Stimulated activated CD4-positive, alpha-beta T cell treated with anti-CD3 and anti-CD28 coated beads, Interleukin-12 subunit alpha, Interleukin-12 subunit beta, amount 100 ng/mL, for 4 hours (primary cell): ENCODE measurements at regions not wholly inside any gene's neighbourhood (a gene's known extent, or its start where the extent isn't known, plus 50 kb on each side); places are given as distances from the start of the nearest gene placed in this dataset.
"Not testable (repeated sequence)": the region's sequence is repeated elsewhere in the genome, so short reads cannot be mapped to it uniquely, and the experiment has no call there.

Experiments used
- DNase-seq: peaks from one replicate; pipeline ENCODE4 v3.0.0-alpha.2; 2020

- no peak for DNase-seq
Measured at GRCh38 chr10:3325954-3326750, 153.6 kb upstream of the PITRM1 start.

DNA sequence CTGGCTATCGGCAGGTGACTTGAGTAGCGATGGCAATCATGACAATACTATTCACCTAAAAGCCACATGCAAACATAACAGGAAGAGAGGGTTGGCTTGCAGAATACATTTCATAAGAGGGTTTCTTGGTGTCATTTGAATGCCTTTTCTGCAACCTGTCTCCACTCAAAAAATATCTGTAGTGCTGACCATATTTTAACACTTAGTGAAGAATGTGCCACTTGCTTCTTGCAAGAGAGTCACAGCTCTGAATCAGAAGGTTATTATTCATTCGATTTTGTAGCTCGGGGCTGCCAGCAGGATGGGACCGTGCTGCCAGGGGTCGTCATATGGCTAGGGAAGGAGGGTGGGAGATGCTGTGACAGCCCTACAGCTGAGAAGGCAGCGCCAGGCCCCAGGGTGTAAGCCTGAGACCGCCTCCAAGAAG lies 152.0 kb upstream of the PITRM1 start:
- DNase-seq = no peak

DNA sequence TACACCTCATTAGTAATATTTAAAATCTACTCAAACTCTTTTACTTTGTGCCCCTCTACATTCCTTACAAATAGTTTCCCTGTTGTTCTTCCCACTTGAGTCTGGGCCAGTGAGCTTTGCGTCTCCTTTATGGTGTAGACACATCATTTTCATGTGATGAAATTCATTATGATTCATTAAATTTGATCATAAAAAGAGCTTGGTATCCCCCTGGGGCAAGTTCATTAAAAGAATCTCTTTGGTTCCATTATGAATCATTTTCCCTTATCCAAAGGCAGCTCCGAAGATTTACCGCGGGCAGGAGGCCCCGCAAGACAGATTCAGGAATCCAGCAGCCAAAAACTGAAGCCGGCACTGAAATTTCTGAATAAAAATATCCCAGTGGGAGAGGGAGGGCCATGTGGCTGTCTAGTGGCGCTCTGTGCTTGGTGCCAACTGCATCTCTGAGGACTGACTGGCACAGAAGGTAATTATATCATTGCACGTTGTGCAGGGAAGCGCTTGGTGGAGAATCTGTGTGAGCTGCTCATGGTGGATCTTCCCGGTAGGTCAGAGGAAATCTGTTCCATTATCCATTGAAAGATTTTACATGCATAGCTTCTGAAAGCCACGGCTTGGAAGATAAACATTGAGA lies 151.4 kb upstream of the PITRM1 start:
- DNase-seq = no peak

DNA sequence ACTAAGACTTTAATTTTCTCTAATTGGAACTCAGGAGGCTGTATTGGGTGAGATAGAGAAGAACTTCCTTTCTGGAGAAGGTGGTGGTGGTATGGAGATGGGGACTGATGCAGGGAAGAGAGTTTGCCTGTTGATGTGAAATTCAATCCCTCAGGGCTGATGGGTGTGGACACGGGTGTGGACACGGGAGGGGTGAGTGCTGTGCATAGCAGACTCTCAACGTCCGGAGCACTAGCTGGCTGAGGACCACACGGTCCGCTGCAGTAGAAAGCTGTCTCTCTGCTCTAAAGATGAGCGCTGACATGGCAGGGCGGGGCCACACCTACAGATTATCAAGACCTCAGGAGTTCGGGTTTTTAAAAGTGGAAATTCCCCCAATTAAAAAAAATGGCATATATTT lies 148.5 kb upstream of the PITRM1 start:
- DNase-seq = no peak

- DNase-seq = no peak
Measured at GRCh38 chr10:3319811-3320226, 147.2 kb upstream of the PITRM1 start.

- not testable (repeated sequence) for DNase-seq
Measured at GRCh38 chr10:3318480-3318807, 145.9 kb upstream of the PITRM1 start.

DNA sequence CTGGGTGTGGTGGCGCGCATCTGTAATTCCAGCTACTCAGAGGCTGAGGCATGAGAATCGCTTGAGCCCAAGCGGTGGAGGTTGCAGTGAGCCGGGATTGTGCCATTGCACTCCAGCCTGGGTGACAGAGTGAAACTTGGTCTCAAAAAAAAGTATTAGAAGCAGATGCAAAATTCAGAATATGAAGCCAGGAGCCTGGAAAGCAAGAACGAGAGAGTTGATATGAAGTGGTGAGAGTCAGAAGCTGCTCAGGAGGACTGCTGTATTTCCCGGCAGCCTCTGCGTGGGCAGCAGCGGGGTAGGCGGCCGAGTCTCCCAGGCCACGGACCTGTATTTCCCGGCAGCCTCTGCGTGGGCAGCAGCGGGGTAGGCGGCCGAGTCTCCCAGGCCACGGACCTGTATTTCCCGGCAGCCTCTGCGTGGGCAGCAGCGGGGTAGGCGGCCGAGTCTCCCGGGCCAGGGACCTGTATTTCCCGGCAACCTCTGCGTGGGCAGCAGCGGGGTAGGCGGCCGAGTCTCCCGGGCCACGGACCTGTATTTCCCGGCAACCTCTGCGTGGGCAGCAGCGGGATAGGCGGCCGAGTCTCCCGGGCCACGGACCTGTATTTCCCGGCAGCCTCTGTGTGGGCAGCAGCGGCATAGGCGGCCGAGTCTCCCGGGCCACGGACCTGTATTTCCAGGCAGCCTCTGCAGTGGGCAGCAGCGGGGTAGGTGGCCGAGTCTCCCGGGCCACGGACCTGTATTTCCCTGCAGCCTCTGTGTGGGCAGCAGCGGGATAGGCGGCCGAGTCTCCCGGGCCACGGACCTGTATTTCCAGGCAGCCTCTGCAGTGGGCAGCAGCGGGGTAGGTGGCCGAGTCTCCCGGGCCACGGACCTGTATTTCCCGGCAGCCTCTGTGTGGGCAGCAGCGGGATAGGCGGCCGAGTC lies 145.2 kb upstream of the PITRM1 start:
- DNase-seq = not testable (repeated sequence)

GRCh38 chr10:3314445-3315085 lies 142.0 kb upstream of the PITRM1 start:
- not testable (repeated sequence) for DNase-seq

DNA sequence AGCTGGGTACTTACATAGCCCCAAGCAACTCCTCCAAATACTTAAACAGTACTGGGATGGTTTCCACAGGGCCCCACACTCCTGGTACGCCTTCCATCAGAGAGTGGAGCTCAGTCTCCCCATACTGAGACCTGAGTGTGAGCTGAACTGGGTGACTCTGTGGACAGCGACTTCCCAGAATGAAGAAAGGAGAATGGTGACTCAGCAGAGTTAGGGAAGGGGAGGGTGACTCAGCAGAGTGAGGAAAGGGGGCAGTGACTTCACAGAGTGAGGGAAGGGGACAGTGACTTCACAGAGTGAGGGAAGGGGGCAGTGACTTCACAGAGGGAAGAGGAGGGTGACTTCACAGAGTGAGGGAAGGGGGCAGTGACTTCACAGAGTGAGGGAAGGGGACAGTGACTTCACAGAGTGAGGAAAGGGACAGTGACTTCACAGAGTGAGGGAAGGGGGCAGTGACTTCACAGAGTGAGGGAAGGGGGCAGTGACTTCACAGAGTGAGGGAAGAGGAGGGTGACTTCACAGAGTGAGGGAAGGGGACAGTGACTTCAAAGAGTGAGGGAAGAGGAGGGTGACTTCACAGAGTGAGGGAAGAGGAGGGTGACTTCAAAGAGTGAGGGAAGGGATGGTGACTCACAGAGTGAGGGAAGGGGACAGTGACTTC lies 141.3 kb upstream of the PITRM1 start:
- not testable (repeated sequence) for DNase-seq

- no peak for DNase-seq
Measured at GRCh38 chr10:3312403-3312940, 139.9 kb upstream of the PITRM1 start.

DNA sequence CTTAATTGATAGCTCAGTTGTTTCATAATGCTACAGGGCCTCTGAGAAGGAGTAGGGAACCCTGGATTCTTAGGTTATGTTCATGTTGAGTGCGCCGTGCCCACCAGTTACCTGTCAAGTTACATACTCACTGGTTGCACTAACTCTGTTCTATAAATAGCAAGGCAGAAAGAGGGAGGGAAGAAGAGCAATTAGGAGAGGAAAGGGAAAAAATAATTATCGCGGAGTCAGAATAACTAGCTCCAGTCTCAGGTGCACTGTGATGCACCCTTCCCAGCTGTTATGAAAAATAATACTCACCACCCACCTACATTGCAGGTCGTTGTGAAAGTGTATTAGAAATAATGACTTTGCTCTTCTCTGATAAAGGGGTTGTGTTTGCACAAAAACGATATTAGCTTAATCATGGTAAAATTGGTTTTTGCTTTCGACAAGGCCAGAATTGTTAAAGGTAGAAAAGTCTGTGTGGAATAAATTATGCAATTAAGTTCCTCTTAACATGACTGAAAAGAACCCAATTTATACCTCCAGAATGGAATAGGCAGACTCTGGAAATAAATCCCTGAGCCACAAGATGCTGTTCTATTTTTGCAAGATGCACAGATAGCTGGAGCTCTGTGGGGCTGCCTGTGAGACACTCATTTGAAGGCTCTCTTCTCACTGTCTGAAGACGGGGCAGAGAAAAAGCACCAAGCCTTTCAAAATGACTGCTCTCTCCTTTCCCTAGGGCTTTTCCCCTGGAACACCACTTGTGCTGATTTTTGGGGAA lies 137.6 kb upstream of the PITRM1 start:
- DNase-seq = no peak

GRCh38 chr10:3306050-3306449 lies 133.5 kb upstream of the PITRM1 start:
- DNase-seq = no peak

DNA sequence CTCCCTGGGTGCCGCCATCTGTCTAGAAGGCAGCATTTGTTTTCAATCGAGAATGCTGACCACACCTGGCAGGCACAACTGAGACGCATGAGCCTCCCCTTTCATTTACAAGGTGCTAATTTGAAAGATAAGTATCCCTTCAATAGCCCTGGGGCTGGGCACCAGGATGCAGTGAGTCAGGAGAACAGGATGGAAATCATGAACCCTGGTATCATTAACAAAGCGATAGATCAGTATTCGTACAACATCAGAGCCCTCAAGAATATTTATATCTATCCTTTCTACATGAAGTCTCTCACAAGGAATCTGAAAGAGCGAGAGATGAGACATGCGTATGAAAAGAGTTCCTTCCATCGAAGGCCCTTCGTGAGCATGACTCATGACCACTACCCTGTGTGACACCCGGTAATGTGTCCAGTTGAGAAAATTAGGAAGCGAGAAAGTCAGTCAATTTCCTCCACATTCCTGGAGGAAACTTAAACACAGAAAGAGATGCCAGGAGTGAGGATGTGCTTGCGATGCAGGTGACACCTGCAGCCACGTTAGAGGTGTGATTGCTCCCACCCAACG lies 123.1 kb upstream of the PITRM1 start:
- DNase-seq = no peak

GRCh38 chr10:3294919-3295581 lies 122.5 kb upstream of the PITRM1 start:
- no peak for DNase-seq

- no peak for DNase-seq
Measured at GRCh38 chr10:3293581-3294431, 121.2 kb upstream of the PITRM1 start.

DNA sequence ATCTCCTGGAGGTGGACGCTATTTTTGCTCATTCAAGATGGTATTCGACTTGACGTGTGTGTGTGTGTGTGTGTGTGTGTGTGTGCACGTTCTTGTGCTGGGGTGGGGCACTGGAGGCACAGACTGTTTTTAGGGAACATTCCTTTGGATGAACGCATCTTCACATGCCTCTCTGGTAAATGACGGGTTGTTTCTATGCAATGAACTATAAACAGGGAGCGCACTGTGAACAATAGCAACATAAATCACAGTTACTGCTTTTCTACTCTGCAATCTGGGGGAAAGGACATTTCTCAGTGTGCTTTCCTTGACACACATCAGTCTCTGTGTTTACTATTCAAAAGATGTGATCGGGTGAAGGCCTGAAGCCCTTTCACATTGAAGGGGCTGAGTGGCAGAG lies 120.1 kb upstream of the PITRM1 start:
- DNase-seq = no peak

GRCh38 chr10:3290550-3290949 lies 118.0 kb upstream of the PITRM1 start:
- no peak for DNase-seq

- DNase-seq = no peak
Measured at GRCh38 chr10:3287572-3288445, 115.2 kb upstream of the PITRM1 start.

DNA sequence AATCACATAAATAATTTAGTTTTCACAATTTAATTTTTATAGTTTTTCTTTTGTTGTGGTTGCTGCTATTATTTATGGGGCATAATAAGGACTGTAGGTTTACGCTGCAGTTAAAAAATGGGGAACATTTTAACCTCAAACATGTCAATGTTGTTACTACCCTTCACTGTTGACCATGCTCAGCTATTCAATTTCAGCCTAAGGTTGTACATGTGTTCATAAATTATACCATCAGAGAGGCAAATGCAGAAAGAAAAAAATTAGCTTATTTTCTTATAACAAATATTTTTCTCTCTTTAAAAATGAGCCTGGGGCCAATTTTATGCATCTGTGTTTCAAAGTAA lies 110.1 kb upstream of the PITRM1 start:
- DNase-seq = no peak
